ENCODE measurements at regions not wholly inside any gene's neighbourhood (a gene's known extent, or its start where the extent isn't known, plus 50 kb on each side); places are given as distances from the start of the nearest gene placed in this dataset.

DNA sequence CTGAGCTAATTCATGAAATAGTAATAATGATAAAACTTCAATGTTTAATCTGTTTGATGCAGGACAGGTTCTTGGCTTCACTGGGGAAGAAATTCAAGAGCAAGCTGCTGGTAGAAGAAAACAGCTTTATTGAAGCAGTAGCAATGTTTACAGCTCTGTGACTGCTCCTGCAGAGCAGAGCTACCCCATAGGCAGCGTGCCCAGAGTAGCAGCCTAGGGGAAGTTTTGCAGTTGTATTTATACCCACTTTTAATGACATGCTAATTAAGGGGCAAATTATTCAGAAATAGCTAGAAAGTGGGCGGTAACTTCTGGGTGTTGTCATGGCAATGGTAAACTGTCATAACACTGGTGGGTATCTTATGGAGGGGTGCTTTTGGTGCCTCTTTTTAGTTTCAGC is 518.0 kb downstream of the RFPL4B start:
- no peak for TF ChIP-seq POLR2A (IDR thresholded peaks at IDR 0.05; ENCODE audit: low read length)
- TF ChIP-seq GATA1 (IDR thresholded peaks at IDR 0.05; ENCODE audit: low read depth, low read length): no peak
